GM12878 (cell line): ENCODE measurements at regions not wholly inside any gene's neighbourhood (a gene's known extent, or its start where the extent isn't known, plus 50 kb on each side); places are given as distances from the start of the nearest gene placed in this dataset.

ENCODE experiments used
- ATAC-seq: fragments of 200-7000 bp; cut with Tn5 transposase; 3 replicates; pipeline ENCODE4 v1.9.1; 2020; ENCODE audit warnings: mild to moderate bottlenecking, moderate library complexity
- BruUV-seq: library from RNA; stranded (reverse); fragments of 400-500 nt; replicated peaks from 2 replicates; lab custom pipeline; 2021; lab: Mats Ljungman, UMichigan
- CTCF ChIA-PET: fragments of 300-600 bp; sonication (Branson Sonifier 250); formaldehyde crosslinking; extraction: SDS; loops from one replicate; lab custom pipeline; 2021; ENCODE audit warnings: inconsistent platforms; lab: Yijun Ruan, JAX
- POLR2A ChIA-PET: fragments of 350-600 bp; formaldehyde crosslinking; extraction: SDS; loops from one replicate; lab custom pipeline; 2021; ENCODE audit warnings: inconsistent platforms; lab: Charles Lee
- RAD21 ChIA-PET: fragments of 300-600 bp; sonication (Branson Sonifier 250); formaldehyde crosslinking; loops from one replicate; lab custom pipeline; 2023; ENCODE audit warnings: antibody characterized with exemption; ENCODE audit not compliant: unreplicated experiment; lab: Charles Lee
- SMC1A ChIA-PET: fragments of 300-600 bp; sonication (Branson Sonifier 250); formaldehyde crosslinking; loops from one replicate; lab custom pipeline; 2023; ENCODE audit not compliant: unreplicated experiment, uncharacterized antibody; lab: Charles Lee
- DNase-seq: peaks from one replicate; pipeline ENCODE4 v3.0.0-alpha.2; 2011; ENCODE audit warnings: low read depth, low spot score
- FAIRE-seq: peaks from 3 replicates; lab custom pipeline; 2011; peaks lifted over from hg19 to GRCh38; lab: Jason Lieb, UNC
- H2AFZ ChIP-seq: 2 replicates; pipeline ENCODE4 v1.6.0; 2011; ENCODE audit warnings: low read depth, low read length, control low read depth; ENCODE audit not compliant: control insufficient read depth
- H3K27ac ChIP-seq: 2 replicates; pipeline ENCODE4 v1.5.1; 2011; ENCODE audit warnings: control low read depth; ENCODE audit not compliant: control insufficient read depth, insufficient read depth
- H3K27me3 ChIP-seq, 2 experiments: replicated peaks in 1 of 2; 2 replicates each; pipeline versions ENCODE4 v1.6.0 to v1.6.1; 2011; ENCODE audit warnings: low read length in 1 of 2; ENCODE audit not compliant: control insufficient read depth in 2 of 2, insufficient read depth in 2 of 2
- H3K36me3 ChIP-seq, 2 experiments: 2 replicates each; pipeline ENCODE4 v1.5.1; 2011; ENCODE audit warnings: low read length in 1 of 2; ENCODE audit not compliant: control insufficient read depth in 2 of 2, insufficient read depth in 2 of 2
- H3K4me1 ChIP-seq: 2 replicates; pipeline ENCODE4 v1.6.1; 2011; ENCODE audit warnings: mild to moderate bottlenecking, low read length, moderate library complexity, mixed read lengths; ENCODE audit not compliant: control insufficient read depth, insufficient read depth
- H3K4me2 ChIP-seq: 2 replicates; pipeline ENCODE4 v1.6.0; 2011; ENCODE audit warnings: control low read depth; ENCODE audit not compliant: control insufficient read depth, insufficient read depth
- H3K4me3 ChIP-seq: fragments of 200-600 bp; sonication (generic); 2 replicates; pipeline ENCODE4 v1.5.1; 2016
- H3K79me2 ChIP-seq: 2 replicates; pipeline ENCODE4 v1.6.0; 2011; ENCODE audit warnings: low read length; ENCODE audit not compliant: control insufficient read depth, insufficient read depth
- H3K9ac ChIP-seq: 2 replicates; pipeline ENCODE4 v1.8.0; 2011; ENCODE audit warnings: low read length, control low read depth, mixed read lengths; ENCODE audit not compliant: control insufficient read depth, insufficient read depth
- H3K9me3 ChIP-seq: replicated peaks from 3 replicates; pipeline ENCODE4 v1.5.1; 2011; ENCODE audit warnings: mild to moderate bottlenecking, low read length; ENCODE audit not compliant: control insufficient read depth, insufficient read depth
- H4K20me1 ChIP-seq: 2 replicates; pipeline ENCODE4 v1.6.0; 2011; ENCODE audit not compliant: control insufficient read depth, insufficient read depth
- BCL11A ChIP-seq: IDR thresholded peaks from 2 replicates; pipeline ENCODE4 v1.6.1; 2011; ENCODE audit warnings: low read depth, low read length
- CHD4 ChIP-seq: fragments of 200-600 bp; sonication (generic); IDR thresholded peaks from 2 replicates; pipeline ENCODE4 v1.6.1; 2016; ENCODE audit warnings: mild to moderate bottlenecking
- EZH2 ChIP-seq: IDR thresholded peaks from 2 replicates; pipeline ENCODE4 v1.6.1; 2012; ENCODE audit warnings: low read depth, mild to moderate bottlenecking, control low read depth, inconsistent platforms, low read length, borderline replicate concordance; ENCODE audit not compliant: control insufficient read depth
- JUND ChIP-seq: IDR thresholded peaks from 2 replicates; pipeline ENCODE4 v1.6.1; 2012; ENCODE audit warnings: low read depth, mild to moderate bottlenecking, low read length, improper control_type of control experiment, moderate library complexity
- MTA2 ChIP-seq: fragments of 450-650 bp; IDR thresholded peaks from 2 replicates; pipeline ENCODE4 v1.6.1; 2016; ENCODE audit warnings: low read depth, mild to moderate bottlenecking, moderate library complexity
- MXI1 ChIP-seq: fragments of 150-350 bp; IDR thresholded peaks from 2 replicates; pipeline ENCODE4 v1.6.1; 2011; ENCODE audit warnings: low read depth, mild to moderate bottlenecking, inconsistent platforms, low read length, improper control_type of control experiment
- NFYB ChIP-seq: IDR thresholded peaks from 2 replicates; pipeline ENCODE4 v1.6.1; 2011; ENCODE audit warnings: low read depth, mild to moderate bottlenecking, low read length, improper control_type of control experiment, moderate library complexity; ENCODE audit not compliant: insufficient read depth
- SP1 ChIP-seq: IDR thresholded peaks from one replicate; pipeline ENCODE4 v1.6.1; 2011; ENCODE audit warnings: low read depth, low read length
- SUPT20H ChIP-seq: IDR thresholded peaks from 2 replicates; pipeline ENCODE4 v1.6.1; 2011; ENCODE audit warnings: low read depth, mild to moderate bottlenecking, low read length, moderate library complexity, borderline replicate concordance; ENCODE audit not compliant: control insufficient read depth
- TBL1XR1 ChIP-seq: IDR thresholded peaks from 2 replicates; pipeline ENCODE4 v1.6.1; 2012; ENCODE audit warnings: low read depth, low read length, improper control_type of control experiment
- WGBS: methylation state at CpG from one replicate; pipeline ENCODE4 v1.1.6; 2016; ENCODE audit warnings: low lambda C conversion rate; ENCODE audit not compliant: insufficient replicate concordance, insufficient coverage; ENCODE audit errors: missing lambda C conversion rate; 5-methylcytosine and 5-hydroxymethylcytosine counted together
- in situ Hi-C: fragments of 300-500 bp; cut with MboI; formaldehyde crosslinking; loops from 9 replicates; pipeline ENCODE4 v1.14.3; 2018; ENCODE audit warnings: mixed read lengths
- intact Hi-C: fragments of 100-400 bp; cut with micrococcal nuclease; formaldehyde crosslinking; loops from one replicate; pipeline ENCODE4 v1.14.2; 2022; ENCODE audit not compliant: unreplicated experiment
- TF ChIP-seq, protein P1 (sequence below): IDR thresholded peaks from 2 replicates; pipeline ENCODE4 v1.6.1; 2012; ENCODE audit warnings: low read depth, low read length, improper control_type of control experiment
- TF ChIP-seq, protein P2 (sequence below): IDR thresholded peaks from 2 replicates; pipeline ENCODE4 v1.6.1; 2012; ENCODE audit warnings: low read depth, low read length, improper control_type of control experiment

DNA sequence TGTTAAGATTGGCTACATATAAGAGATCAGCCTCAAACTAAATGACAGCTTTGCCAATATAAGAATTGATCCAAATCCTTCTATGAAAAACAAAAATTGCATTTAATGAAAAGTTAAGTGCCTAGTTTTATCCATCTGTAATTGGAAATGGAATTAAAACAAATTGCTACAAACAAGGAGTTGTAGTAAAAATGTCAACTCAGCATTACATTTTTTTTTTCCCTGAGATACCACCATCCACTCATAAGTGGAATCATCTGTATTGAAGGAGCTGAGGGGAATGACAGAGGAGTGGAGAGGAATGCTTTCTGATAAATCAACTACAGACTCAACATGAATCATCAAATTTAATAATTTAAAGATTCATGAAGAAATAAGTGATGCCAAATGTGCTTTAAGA lies 601.8 kb downstream of the TMEM182 start:
- H2AFZ ChIP-seq, result no peak overlapping the region
- POLR2A ChIA-PET, result no interaction called here
- RAD21 ChIA-PET, result no interaction called here
- no peak for ATAC-seq
- no peaks in the 10 kb centered on the region for H3K4me1 ChIP-seq
- no peaks in the 10 kb centered on the region for H3K27me3 ChIP-seq
- TF ChIP-seq MTA2 (no peak), CHD4 (no peak), JUND (no peak), EZH2 (no peak), MXI1 (no peak), NFYB (no peak)
- CTCF ChIA-PET, result no interaction called here
- intact Hi-C loops (no loop called here), in situ Hi-C loops (no loop called here)
- no peaks in the 10 kb centered on the region for H4K20me1 ChIP-seq
- SMC1A ChIA-PET, result no interaction called here
- no peaks in the 10 kb centered on the region for H3K36me3 ChIP-seq
- H3K4me2 ChIP-seq, result no peak overlapping the region
- H3K27ac ChIP-seq, result no peak overlapping the region
- H3K79me2 ChIP-seq, result no peaks in the 10 kb centered on the region
- no TSS peak for BruUV-seq
- no peaks in the 10 kb centered on the region for H3K9me3 ChIP-seq
- no peak for DNase-seq
- FAIRE-seq, result no peak
- no peak overlapping the region for H3K4me3 ChIP-seq
- no peak overlapping the region for H3K9ac ChIP-seq

DNA sequence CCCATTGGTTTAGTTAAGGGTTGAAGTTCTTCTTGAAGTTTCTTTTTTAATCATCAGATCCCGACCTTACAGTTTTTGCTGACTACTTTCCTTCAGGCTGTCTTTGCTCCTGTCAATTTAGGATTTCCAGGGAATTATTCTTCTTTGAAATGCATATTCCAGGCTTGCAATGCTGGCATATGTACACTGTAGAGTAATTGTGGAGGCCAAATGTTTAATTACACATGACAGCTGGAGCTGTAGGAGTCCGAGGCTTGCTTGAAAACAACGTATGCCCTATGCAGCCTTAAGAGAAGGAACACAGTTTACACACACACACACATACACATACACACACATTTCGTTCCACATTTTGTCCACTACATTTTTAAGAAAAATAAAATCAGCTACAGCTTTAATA lies 602.3 kb downstream of the TMEM182 start:
- H2AFZ ChIP-seq, result no peak overlapping the region
- DNase-seq (no peak), ATAC-seq (no peak), FAIRE-seq (no peak)
- WGBS, result 0% methylated on average over 4 of the region's 4 CpGs
- H3K4me2 ChIP-seq, result no peak overlapping the region
- H3K79me2 ChIP-seq, result no peaks in the 10 kb centered on the region
- POLR2A ChIA-PET, result no interaction called here
- H3K9ac ChIP-seq, result no peak overlapping the region
- no peaks in the 10 kb centered on the region for H3K36me3 ChIP-seq
- intact Hi-C loops (no loop called here), in situ Hi-C loops (no loop called here)
- BruUV-seq, result no TSS peak
- no peak overlapping the region for H3K27ac ChIP-seq
- CTCF ChIA-PET, result no interaction called here
- no peak overlapping the region for H3K4me3 ChIP-seq
- no peaks in the 10 kb centered on the region for H3K9me3 ChIP-seq
- SMC1A ChIA-PET, result no interaction called here
- RAD21 ChIA-PET, result no interaction called here
- H3K4me1 ChIP-seq, result no peaks in the 10 kb centered on the region
- H4K20me1 ChIP-seq, result no peaks in the 10 kb centered on the region
- no peaks in the 10 kb centered on the region for H3K27me3 ChIP-seq
- TF ChIP-seq SP1, result no peak
- no peak for TF ChIP-seq BCL11A
- TF ChIP-seq TBL1XR1, result no peak
- TF ChIP-seq, protein P1, sequence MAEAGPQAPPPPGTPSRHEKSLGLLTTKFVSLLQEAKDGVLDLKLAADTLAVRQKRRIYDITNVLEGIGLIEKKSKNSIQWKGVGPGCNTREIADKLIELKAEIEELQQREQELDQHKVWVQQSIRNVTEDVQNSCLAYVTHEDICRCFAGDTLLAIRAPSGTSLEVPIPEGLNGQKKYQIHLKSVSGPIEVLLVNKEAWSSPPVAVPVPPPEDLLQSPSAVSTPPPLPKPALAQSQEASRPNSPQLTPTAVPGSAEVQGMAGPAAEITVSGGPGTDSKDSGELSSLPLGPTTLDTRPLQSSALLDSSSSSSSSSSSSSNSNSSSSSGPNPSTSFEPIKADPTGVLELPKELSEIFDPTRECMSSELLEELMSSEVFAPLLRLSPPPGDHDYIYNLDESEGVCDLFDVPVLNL, result no peak
- TF ChIP-seq SUPT20H, result no peak
- TF ChIP-seq, protein P2, sequence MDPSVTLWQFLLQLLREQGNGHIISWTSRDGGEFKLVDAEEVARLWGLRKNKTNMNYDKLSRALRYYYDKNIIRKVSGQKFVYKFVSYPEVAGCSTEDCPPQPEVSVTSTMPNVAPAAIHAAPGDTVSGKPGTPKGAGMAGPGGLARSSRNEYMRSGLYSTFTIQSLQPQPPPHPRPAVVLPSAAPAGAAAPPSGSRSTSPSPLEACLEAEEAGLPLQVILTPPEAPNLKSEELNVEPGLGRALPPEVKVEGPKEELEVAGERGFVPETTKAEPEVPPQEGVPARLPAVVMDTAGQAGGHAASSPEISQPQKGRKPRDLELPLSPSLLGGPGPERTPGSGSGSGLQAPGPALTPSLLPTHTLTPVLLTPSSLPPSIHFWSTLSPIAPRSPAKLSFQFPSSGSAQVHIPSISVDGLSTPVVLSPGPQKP, result no peak
